GM12801 (cell line): ENCODE measurements at regions not wholly inside any gene's neighbourhood (a gene's known extent, or its start where the extent isn't known, plus 50 kb on each side); places are given as distances from the start of the nearest gene placed in this dataset.

Source experiments
- CTCF ChIP-seq: IDR thresholded peaks from one replicate; pipeline ENCODE4 v1.5.1; 2011; ENCODE audit warnings: control low read depth; ENCODE audit not compliant: insufficient read length; ENCODE audit errors: extremely low read depth

GRCh38 chr6:19180348-19181072 is 656.7 kb upstream of the ID4 start:
- TF ChIP-seq CTCF = no peak

- no peak for TF ChIP-seq CTCF
These were observed 656.0 kb upstream of the ID4 start for GRCh38 chr6:19181211-19181610.

DNA sequence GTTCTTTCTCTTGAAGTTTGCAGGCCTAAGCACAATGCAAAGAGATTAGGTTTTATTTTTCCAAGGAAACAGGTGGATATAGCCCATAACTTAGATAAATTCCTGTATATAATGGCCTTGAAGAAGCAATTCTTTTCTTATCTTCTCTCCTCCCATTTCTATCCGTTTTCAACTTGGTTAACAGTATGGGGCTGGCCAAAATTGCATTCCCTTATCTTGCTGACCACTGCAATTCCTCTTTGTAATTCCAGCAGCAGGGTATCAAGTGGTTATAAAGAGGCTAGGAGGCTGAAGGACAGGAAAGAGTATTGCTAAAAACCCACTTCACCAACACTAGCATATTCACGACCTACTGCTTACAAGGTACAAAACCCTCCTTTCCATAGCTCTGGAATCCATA is 643.5 kb upstream of the ID4 start:
- no peak for TF ChIP-seq CTCF

- no peak for TF ChIP-seq CTCF
These were observed 632.7 kb upstream of the ID4 start for GRCh38 chr6:19204445-19204844.

DNA sequence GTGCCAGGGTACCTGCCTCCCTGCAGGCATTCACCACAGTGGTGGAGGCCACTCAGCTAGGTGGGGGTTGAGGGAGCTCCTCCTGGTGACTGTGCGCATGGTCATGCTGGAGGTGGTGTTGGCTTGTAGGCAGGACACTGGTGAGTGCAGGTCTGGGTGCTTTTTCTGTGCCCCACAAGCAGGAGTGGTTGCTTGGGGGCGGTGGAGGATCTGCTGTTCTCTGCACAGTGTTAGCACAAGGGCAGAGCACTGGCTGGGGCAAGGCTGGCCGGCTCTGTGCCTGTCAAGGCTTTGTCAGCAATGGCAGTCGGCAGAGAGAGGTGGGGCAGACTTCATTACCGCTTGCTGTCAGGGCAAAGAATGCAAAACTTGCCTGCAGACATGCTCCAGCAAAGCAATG is 632.1 kb upstream of the ID4 start:
- no peak for TF ChIP-seq CTCF

DNA sequence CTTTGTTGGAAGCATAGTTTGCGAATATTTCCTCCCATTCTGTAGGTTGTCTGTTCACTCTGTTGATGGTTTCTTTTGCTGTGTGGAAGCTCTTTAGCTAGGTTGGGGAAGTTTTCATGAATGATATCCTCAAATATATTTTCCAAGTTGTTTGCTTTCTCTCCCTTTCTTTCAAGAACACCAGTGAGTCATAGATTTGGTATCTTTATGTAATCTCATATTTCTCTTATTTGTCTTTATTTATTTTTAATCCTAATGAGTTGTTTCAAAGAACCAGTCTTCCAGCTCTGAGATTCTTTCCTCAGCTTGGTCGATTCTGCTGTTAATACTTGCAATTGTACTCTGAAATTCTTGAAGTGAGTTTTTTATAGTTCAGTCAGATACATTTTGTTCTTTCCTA is 628.0 kb upstream of the ID4 start:
- TF ChIP-seq CTCF = no peak

GRCh38 chr6:19210849-19211590 is 626.1 kb upstream of the ID4 start:
- TF ChIP-seq CTCF = no peak
